ENCODE measurements at regions not wholly inside any gene's neighbourhood (a gene's known extent, or its start where the extent isn't known, plus 50 kb on each side); places are given as distances from the start of the nearest gene placed in this dataset.
"Not testable (repeated sequence)": the region's sequence is repeated elsewhere in the genome, so short reads cannot be mapped to it uniquely, and the experiment has no call there.

GRCh38 chr1:220942278-220942677, 63.0 kb downstream of the HLX start:
- Mint-ChIP-seq H3K27me3 (ENCODE audit: low read depth) (no peaks in the 10 kb centered on the region), H3K36me3 (ENCODE audit: insufficient read depth) (no peaks in the 10 kb centered on the region), H3K4me3 (no peak overlapping the region), H3K4me1 (ENCODE audit: low read depth) (no peaks in the 10 kb centered on the region), H3K9me3 (peaks cover 6% of the 10 kb centered on the region)
- ATAC-seq (no peak), DNase-seq (no peak)

DNA sequence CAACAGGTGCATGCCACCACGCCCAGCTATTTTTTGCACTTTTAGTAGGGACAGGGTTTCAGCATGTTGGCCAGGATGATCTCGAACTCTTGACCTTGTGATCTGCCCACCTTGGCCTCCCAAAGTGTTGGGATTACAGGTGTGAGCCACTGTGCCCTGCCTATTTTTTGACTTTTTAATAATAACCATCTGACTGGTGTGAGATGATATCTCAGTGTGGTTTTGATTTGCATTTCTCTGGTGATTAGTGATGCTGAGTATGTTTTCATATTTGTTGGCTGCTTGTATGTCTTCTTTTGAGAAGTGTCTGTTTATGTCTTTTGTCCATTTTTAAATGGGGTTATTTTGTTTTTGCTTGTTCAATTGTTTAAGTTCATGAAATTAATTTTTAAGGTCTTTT, 63.7 kb downstream of the HLX start:
- not testable (repeated sequence) for H3K4me1 Mint-ChIP-seq (ENCODE audit: low read depth); H3K9me3 Mint-ChIP-seq; H3K27me3 Mint-ChIP-seq (ENCODE audit: low read depth); ATAC-seq; H3K4me3 Mint-ChIP-seq; H3K36me3 Mint-ChIP-seq (ENCODE audit: insufficient read depth); DNase-seq

DNA sequence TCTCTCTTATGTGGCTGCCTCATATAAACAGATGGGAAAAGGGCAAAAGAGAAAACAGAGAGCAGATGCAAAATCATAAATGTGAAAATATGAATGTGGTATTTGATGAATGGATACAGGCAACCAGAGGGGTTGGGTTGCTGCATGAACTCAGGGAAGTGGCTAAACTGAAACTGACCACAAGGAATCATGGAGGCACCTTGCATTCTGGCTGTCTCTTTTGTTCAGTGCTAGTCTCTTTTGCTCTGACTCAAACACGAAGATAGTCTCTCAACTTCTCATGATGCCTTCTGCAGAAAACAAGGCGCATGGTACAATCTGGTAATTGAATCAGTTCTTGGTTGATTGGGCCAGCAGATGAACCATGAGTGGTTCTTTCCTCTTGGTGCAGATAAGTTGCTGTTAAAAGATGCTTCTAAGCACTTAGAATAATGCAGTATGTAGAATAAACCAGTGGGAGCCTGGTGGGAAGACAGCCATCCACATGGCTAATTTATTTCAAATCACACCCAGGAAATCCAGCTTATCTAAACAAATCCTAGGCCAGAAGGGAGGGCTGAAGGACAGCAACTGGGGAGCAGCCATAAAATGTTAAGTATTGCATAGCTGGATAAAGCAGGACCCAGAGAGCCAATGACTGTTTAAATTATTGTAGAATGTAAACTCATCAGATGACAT, 64.2 kb downstream of the HLX start:
- ATAC-seq (no peak), DNase-seq (no peak)
- Mint-ChIP-seq H3K36me3 (ENCODE audit: insufficient read depth) (no peaks in the 10 kb centered on the region), H3K4me1 (ENCODE audit: low read depth) (no peaks in the 10 kb centered on the region), H3K27me3 (ENCODE audit: low read depth) (no peaks in the 10 kb centered on the region), H3K9me3 (peaks cover 6% of the 10 kb centered on the region), H3K4me3 (no peak overlapping the region)

DNA sequence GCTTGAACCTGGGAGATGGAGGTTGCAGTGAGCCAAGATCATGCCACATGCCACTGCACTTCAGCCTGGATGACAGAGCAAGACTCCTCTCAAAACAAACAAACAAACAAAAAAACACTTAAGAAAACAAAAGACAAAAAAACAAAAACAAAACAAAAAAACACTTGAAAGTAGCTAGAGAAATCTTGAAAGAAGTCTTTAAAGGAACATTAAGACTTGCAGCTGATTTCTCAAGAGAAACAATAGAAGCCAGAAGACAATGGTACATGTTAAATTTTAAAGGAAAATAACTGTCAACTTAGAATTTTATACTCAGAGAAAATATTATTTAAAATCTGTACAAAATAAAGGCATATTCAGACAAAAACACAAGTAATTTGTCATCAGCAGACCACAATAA, 71.3 kb downstream of the HLX start:
- DNase-seq (no peak), ATAC-seq (no peak)
- Mint-ChIP-seq H3K9me3 (peaks cover 12% of the 10 kb centered on the region), H3K27me3 (ENCODE audit: low read depth) (no peaks in the 10 kb centered on the region), H3K4me3 (no peak overlapping the region), H3K36me3 (ENCODE audit: insufficient read depth) (no peaks in the 10 kb centered on the region), H3K4me1 (ENCODE audit: low read depth) (no peaks in the 10 kb centered on the region)

DNA sequence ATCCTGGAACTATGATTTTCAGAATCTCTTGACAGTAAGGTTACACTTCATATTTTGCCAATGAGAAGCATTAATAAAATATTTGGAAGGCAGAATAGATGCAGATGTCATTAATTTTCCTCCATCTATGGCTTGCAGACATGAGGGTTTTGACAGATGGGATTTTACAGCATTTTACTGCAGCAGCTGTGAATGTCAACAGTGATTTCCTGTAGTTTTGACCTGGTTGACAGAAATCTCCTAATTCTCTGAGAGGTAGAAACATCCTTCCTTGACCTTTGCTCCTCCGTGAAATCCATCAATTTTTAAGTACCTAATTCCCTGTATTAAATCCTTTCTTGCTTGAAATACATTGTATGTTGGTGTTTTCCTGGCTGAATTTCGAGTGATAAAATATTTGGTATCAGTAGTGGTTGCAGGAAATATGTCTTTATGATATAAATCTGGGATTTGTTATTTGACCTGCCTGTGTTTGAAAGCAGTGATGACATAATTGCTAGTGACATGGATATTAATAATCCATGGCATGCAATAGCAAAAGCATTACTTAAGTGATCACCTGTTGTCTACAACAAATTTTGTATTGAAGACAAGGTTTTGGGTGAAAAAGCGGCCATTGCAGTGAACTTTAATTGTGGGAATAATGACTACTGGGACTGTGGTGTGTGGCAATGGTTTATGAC, 73.9 kb downstream of the HLX start:
- Mint-ChIP-seq H3K4me3 (no peak overlapping the region), H3K27me3 (ENCODE audit: low read depth) (no peaks in the 10 kb centered on the region), H3K36me3 (ENCODE audit: insufficient read depth) (no peaks in the 10 kb centered on the region), H3K9me3 (peaks cover 12% of the 10 kb centered on the region), H3K4me1 (ENCODE audit: low read depth) (no peaks in the 10 kb centered on the region)
- DNase-seq (no peak), ATAC-seq (no peak)

GRCh38 chr1:220954321-220955075, 75.3 kb downstream of the HLX start:
- no peaks in the 10 kb centered on the region for H3K27me3 Mint-ChIP-seq (ENCODE audit: low read depth)
- H3K4me1 Mint-ChIP-seq (ENCODE audit: low read depth) = no peaks in the 10 kb centered on the region
- peaks cover 10% of the 10 kb centered on the region for H3K9me3 Mint-ChIP-seq
- no peak for DNase-seq
- ATAC-seq = no peak
- H3K4me3 Mint-ChIP-seq = no peak overlapping the region
- no peaks in the 10 kb centered on the region for H3K36me3 Mint-ChIP-seq (ENCODE audit: insufficient read depth)

DNA sequence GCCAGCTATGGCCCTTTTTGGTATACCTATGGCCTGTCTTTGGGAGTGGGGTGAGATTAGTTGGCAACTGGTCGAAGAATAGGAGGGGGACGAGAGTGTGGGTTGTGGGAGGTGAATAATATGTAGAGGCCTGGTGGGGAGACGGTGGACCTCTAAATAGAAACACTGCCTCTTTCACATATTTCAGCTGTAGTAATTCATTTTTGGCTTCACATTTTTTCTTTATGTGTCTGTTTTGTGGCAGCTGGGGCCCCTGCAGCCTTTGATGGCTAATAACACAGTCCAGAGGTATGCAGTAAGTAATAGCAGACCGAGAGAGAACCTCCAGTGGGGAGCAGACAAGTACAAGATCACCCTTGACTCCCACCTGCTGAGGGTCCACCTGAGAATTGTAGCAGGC, 75.9 kb downstream of the HLX start:
- DNase-seq = no peak
- Mint-ChIP-seq H3K36me3 (ENCODE audit: insufficient read depth) (no peaks in the 10 kb centered on the region), H3K9me3 (peaks cover 5% of the 10 kb centered on the region), H3K4me3 (no peak overlapping the region), H3K4me1 (ENCODE audit: low read depth) (no peaks in the 10 kb centered on the region), H3K27me3 (ENCODE audit: low read depth) (no peaks in the 10 kb centered on the region)
- no peak for ATAC-seq

DNA sequence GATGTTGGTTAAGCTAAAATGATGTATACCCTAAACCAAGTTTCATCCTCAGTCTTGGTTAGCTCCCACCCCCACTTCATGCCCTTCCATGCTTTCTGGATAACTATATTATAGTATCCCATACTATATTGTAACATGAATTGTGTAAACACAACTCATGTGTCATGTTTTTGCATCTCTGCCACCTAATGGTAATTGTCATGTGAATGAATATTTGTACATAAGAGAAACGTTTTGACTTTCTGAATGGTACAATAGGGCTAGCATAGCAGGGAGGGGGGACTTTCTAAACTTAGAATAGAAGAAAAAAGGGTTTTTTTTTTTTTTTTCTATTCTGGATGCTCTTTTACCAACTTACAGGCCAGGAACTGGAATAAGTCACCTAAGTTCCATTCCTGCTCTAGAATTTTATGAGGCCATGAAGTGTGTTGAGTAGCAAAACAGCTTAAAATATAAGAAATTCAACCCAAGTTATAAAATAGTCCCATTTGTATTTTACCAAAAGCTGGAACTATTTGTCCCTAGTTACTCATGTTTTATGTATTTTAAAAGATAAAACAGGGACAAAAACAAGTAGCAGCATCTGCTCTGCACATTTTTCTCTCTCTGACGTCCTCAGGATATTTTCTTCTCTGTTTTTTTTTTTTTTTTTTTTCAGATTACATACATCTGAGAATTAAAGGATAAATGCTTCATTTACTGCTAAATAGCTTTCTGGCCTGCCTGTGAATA, 77.4 kb downstream of the HLX start:
- Mint-ChIP-seq H3K9me3 (no peaks in the 10 kb centered on the region), H3K4me1 (ENCODE audit: low read depth) (no peaks in the 10 kb centered on the region)

GRCh38 chr1:220957233-220957605, 78.0 kb downstream of the HLX start:
- no peak for ATAC-seq
- no peaks in the 10 kb centered on the region for H3K27me3 Mint-ChIP-seq (ENCODE audit: low read depth)
- no peak for DNase-seq
- no peak overlapping the region for H3K4me3 Mint-ChIP-seq
- no peaks in the 10 kb centered on the region for H3K36me3 Mint-ChIP-seq (ENCODE audit: insufficient read depth)
- no peaks in the 10 kb centered on the region for H3K4me1 Mint-ChIP-seq (ENCODE audit: low read depth)
- H3K9me3 Mint-ChIP-seq = no peaks in the 10 kb centered on the region

More for the DNA sequence above, 77.4 kb downstream of the HLX start:
- DNase-seq (no peak), ATAC-seq (no peak)
- Mint-ChIP-seq H3K27me3 (ENCODE audit: low read depth) (no peaks in the 10 kb centered on the region), H3K4me3 (no peak overlapping the region), H3K36me3 (ENCODE audit: insufficient read depth) (no peaks in the 10 kb centered on the region)

DNA sequence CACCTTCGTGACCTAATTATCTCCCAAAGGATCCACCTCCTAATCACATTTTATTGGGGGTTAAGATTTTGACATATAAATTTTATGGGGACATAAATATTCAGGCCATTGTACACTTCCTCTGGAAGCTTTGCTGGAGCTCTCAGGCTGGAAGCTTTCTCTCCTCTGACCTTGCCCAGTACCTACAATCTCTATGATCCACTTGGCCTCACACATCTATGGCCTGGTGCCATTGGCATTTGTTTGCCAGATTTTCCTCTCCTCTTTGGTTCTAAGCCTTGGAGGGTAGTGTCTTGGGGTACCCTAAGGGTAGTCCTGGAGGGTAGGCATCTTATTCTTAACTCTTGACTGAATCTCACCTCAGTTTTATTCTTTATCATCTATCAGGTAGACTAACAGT, 79.0 kb downstream of the HLX start:
- no peaks in the 10 kb centered on the region for H3K9me3 Mint-ChIP-seq
- no peak overlapping the region for H3K4me3 Mint-ChIP-seq
- ATAC-seq = no peak
- DNase-seq = no peak
- H3K4me1 Mint-ChIP-seq (ENCODE audit: low read depth) = no peaks in the 10 kb centered on the region
- no peaks in the 10 kb centered on the region for H3K27me3 Mint-ChIP-seq (ENCODE audit: low read depth)
- H3K36me3 Mint-ChIP-seq (ENCODE audit: insufficient read depth) = no peaks in the 10 kb centered on the region

DNA sequence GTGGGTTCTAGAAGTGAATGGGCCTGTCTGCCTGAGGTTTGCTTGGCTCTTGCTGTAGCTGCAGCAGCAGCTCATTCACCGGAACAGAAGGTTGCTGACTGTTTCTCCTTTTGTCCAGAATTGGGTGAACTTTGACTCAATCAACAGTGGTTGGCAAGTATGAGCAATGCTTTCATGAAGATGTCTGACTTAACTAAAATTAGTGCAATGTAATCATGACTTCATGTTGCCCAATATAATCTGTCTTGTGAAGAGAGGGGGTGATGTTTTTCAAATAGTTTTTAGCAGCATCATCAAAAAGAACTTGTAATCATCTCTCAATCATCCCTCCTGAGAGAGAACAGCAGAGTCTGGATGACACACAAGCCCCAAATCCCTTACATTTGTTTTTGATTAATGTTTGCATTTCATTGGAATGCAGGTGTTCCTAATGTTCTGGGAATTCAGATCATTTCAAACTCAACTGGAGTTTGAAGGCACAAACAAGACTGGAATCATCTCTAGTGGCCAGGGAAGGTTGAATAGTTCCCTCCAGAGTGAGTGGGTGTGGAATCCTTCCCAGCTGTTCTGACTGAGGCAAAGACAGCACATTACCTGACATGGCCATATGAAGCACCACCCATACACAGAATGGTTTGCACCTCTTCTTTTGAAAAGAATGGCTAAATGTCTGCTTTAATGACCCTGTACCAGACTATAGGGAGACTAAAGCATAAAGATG, 82.9 kb downstream of the HLX start:
- Mint-ChIP-seq H3K36me3 (ENCODE audit: insufficient read depth) (no peaks in the 10 kb centered on the region), H3K27me3 (ENCODE audit: low read depth) (no peaks in the 10 kb centered on the region), H3K4me3 (no peak overlapping the region), H3K9me3 (peaks cover 8% of the 10 kb centered on the region), H3K4me1 (ENCODE audit: low read depth) (no peaks in the 10 kb centered on the region)
- DNase-seq (no peak), ATAC-seq (no peak)

DNA sequence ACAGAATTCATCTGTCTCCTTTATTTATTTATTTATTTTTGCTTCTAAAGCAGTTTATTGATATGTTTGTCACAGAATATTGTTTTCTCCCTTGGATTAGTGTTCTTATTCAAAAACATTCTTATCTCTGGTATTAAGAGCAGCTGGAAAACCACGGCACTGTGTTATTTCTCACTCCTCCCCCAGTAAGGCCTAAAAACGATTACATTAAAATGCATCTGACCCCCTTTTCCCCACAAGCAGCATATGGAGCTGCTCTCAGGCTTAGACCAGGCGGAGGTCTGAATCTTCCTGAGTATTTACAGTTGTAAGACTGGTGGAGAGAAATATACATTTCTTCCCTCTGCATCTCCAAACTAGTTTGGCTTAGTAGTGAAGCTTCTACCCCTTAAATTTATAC, 86.8 kb downstream of the HLX start:
- H3K9me3 Mint-ChIP-seq = peaks cover 8% of the 10 kb centered on the region
- ATAC-seq (no peak), DNase-seq (no peak)
- no peak overlapping the region for H3K4me3 Mint-ChIP-seq
- H3K36me3 Mint-ChIP-seq (ENCODE audit: insufficient read depth) = no peaks in the 10 kb centered on the region
- no peaks in the 10 kb centered on the region for H3K4me1 Mint-ChIP-seq (ENCODE audit: low read depth)
- H3K27me3 Mint-ChIP-seq (ENCODE audit: low read depth) = no peaks in the 10 kb centered on the region

DNA sequence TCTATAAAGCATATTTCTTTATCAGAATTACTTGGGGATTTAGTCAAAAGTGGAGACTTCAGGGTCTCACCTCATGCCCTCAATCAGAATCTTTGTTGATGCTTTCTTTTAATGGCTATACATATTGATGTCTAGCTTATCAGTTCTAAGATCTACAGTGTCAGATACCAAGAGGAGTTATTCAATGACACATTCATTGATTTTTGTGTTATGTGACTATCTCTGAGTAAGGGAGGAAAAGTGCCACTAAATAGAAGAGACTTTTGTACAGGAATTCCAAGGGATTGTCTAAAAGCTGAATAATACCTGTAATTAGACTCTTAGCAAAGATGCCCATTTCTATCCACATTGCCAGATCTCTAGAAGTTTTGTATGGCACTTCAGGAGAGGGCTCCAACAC, 87.2 kb downstream of the HLX start:
- Mint-ChIP-seq H3K4me1 (ENCODE audit: low read depth) (no peaks in the 10 kb centered on the region), H3K4me3 (no peak overlapping the region), H3K27me3 (ENCODE audit: low read depth) (no peaks in the 10 kb centered on the region), H3K36me3 (ENCODE audit: insufficient read depth) (no peaks in the 10 kb centered on the region), H3K9me3 (peaks cover 8% of the 10 kb centered on the region)
- DNase-seq = no peak
- ATAC-seq = no peak
